Mesenchymal stem cell (in vitro differentiated cells and primary cell): ENCODE measurements at regions not wholly inside any gene's neighbourhood (a gene's known extent, or its start where the extent isn't known, plus 50 kb on each side); places are given as distances from the start of the nearest gene placed in this dataset.

Source experiments
- DNase-seq: peaks from one replicate; pipeline ENCODE4 v3.0.0-alpha.2; 2013
- H2AFZ ChIP-seq: one replicate; pipeline ENCODE4 v1.6.1; 2013; ENCODE audit warnings: low read depth, mild to moderate bottlenecking, control low read depth, inconsistent platforms, low read length, moderate library complexity
- H2AK5ac ChIP-seq: 2 replicates; pipeline ENCODE4 v1.6.1; 2013; ENCODE audit warnings: low read length, moderate library complexity, mild to moderate bottlenecking, inconsistent platforms; ENCODE audit not compliant: severe bottlenecking
- H2BK120ac ChIP-seq: one replicate; pipeline ENCODE4 v1.6.1; 2013; ENCODE audit warnings: low read depth, mild to moderate bottlenecking, inconsistent platforms, low read length, moderate library complexity
- H2BK12ac ChIP-seq, 2 experiments: one replicate each; pipeline ENCODE4 v1.6.1; 2013; ENCODE audit warnings: inconsistent platforms in 2 of 2, low read length in 2 of 2, mild to moderate bottlenecking in 2 of 2, moderate library complexity in 2 of 2, control low read depth in 1 of 2
- H2BK15ac ChIP-seq: one replicate; pipeline ENCODE4 v1.6.1; 2013; ENCODE audit warnings: mild to moderate bottlenecking, low read depth, inconsistent platforms; ENCODE audit not compliant: poor library complexity, severe bottlenecking
- H2BK5ac ChIP-seq: 2 replicates; pipeline ENCODE4 v1.6.1; 2013; ENCODE audit warnings: low read depth, mild to moderate bottlenecking, low read length, control low read depth, inconsistent platforms; ENCODE audit not compliant: poor library complexity, severe bottlenecking
- H3K14ac ChIP-seq, 2 experiments: one replicate each; pipeline ENCODE4 v1.6.1; 2013; ENCODE audit warnings: inconsistent platforms in 2 of 2, low read length in 2 of 2, control low read depth in 1 of 2, mild to moderate bottlenecking in 1 of 2, moderate library complexity in 1 of 2
- H3K18ac ChIP-seq, 2 experiments: one replicate each; pipeline ENCODE4 v1.6.1; 2013; ENCODE audit warnings: inconsistent platforms in 2 of 2, low read length in 2 of 2, control low read depth in 1 of 2, low read depth in 1 of 2, mild to moderate bottlenecking in 1 of 2
- H3K23ac ChIP-seq, 2 experiments: one replicate each; pipeline ENCODE4 v1.6.1; 2013; ENCODE audit warnings: inconsistent platforms in 2 of 2, low read length in 2 of 2, mild to moderate bottlenecking in 2 of 2, moderate library complexity in 2 of 2, control low read depth in 1 of 2
- H3K27ac ChIP-seq: 2 replicates; pipeline ENCODE4 v1.5.1; 2013; ENCODE audit warnings: mild to moderate bottlenecking, moderate library complexity, low read length, control low read depth, inconsistent platforms; ENCODE audit not compliant: poor library complexity, severe bottlenecking
- H3K27me3 ChIP-seq, 2 experiments: 2 replicates each; pipeline versions ENCODE4 v1.6.1 to v1.7.0; 2013; ENCODE audit warnings: low read length in 2 of 2, mild to moderate bottlenecking in 2 of 2, moderate library complexity in 2 of 2, control low read depth in 1 of 2, inconsistent platforms in 1 of 2; ENCODE audit not compliant: control insufficient read depth in 1 of 2, insufficient read depth in 1 of 2
- H3K36me3 ChIP-seq, 2 experiments: 2 replicates each; pipeline versions ENCODE4 v1.6.1 to v1.7.0; 2013; ENCODE audit warnings: low read length in 2 of 2, control low read depth in 1 of 2, inconsistent platforms in 1 of 2, low read depth in 1 of 2, mild to moderate bottlenecking in 1 of 2; ENCODE audit not compliant: insufficient read depth in 2 of 2, control insufficient read depth in 1 of 2
- H3K4ac ChIP-seq, 2 experiments: one replicate each; pipeline ENCODE4 v1.6.1; 2013; ENCODE audit warnings: inconsistent platforms in 2 of 2, low read length in 2 of 2, mild to moderate bottlenecking in 2 of 2, moderate library complexity in 2 of 2, control low read depth in 1 of 2, low read depth in 1 of 2
- H3K4me1 ChIP-seq: 2 replicates; pipeline ENCODE4 v1.6.1; 2013; ENCODE audit warnings: low read depth, low read length, control low read depth; ENCODE audit not compliant: control insufficient read depth, insufficient read depth
- H3K4me2 ChIP-seq: 2 replicates; pipeline ENCODE4 v1.6.1; 2013; ENCODE audit warnings: low read length, mild to moderate bottlenecking, inconsistent platforms; ENCODE audit not compliant: poor library complexity, severe bottlenecking
- H3K4me3 ChIP-seq, 2 experiments: 2 replicates each; pipeline versions ENCODE4 v1.5.1 to v1.7.0; 2013; ENCODE audit warnings: low read length in 2 of 2, mild to moderate bottlenecking in 2 of 2, control low read depth in 1 of 2, low read depth in 1 of 2; ENCODE audit not compliant: insufficient read depth in 1 of 2
- H3K79me1 ChIP-seq: replicated peaks from 2 replicates; pipeline ENCODE4 v1.6.1; 2013; ENCODE audit warnings: mild to moderate bottlenecking, control low read depth, low read length, inconsistent platforms; ENCODE audit not compliant: poor library complexity, severe bottlenecking
- H3K9ac ChIP-seq: 2 replicates; pipeline ENCODE4 v1.7.0; 2013; ENCODE audit warnings: mild to moderate bottlenecking, low read length, moderate library complexity
- H3K9me3 ChIP-seq: 2 replicates; pipeline ENCODE4 v1.7.0; 2013; ENCODE audit warnings: mild to moderate bottlenecking, low read length; ENCODE audit not compliant: control insufficient read depth
- H4K8ac ChIP-seq: one replicate; pipeline ENCODE4 v1.6.1; 2013; ENCODE audit warnings: inconsistent platforms, mild to moderate bottlenecking, low read length, moderate library complexity
- H4K91ac ChIP-seq: one replicate; pipeline ENCODE4 v1.6.1; 2013; ENCODE audit warnings: mild to moderate bottlenecking, low read length, inconsistent platforms
- WGBS: methylation state at CpG from one replicate; pipeline ENCODE4 v1.1.7; 2013; ENCODE audit warnings: mixed read lengths; 5-methylcytosine and 5-hydroxymethylcytosine counted together

- Histone ChIP-seq H3K4me3 (no peak overlapping the region), H3K9ac (no peak overlapping the region), H2BK15ac (no peak overlapping the region), H3K4me1 (no peaks in the 10 kb centered on the region), H2AFZ (no peak overlapping the region), H3K18ac (no peak overlapping the region), H3K36me3 (no peaks in the 10 kb centered on the region), H3K23ac (no peak overlapping the region), H2AK5ac (no peak overlapping the region), H2BK12ac (no peak overlapping the region), H3K4ac (no peak overlapping the region), H3K14ac (no peak overlapping the region), H3K4me2 (no peak overlapping the region), H3K27ac (no peak overlapping the region), H3K9me3 (no peaks in the 10 kb centered on the region), H2BK5ac (no peak overlapping the region), H2BK120ac (no peak overlapping the region), H4K91ac (no peak overlapping the region), H3K79me1 (no peaks in the 10 kb centered on the region), H3K27me3 (no peaks in the 10 kb centered on the region), H4K8ac (no peak overlapping the region)
- 91% methylated on average over 5 of the region's 8 CpGs for WGBS
- no peak for DNase-seq
Observed at GRCh38 chr3:177367788-177368187, 170.5 kb upstream of the TBL1XR1 start.

GRCh38 chr3:177370246-177370822 is 173.1 kb upstream of the TBL1XR1 start:
- Histone ChIP-seq H3K4me3 (no peak overlapping the region), H3K79me1 (no peaks in the 10 kb centered on the region), H3K36me3 (no peaks in the 10 kb centered on the region), H4K8ac (no peak overlapping the region), H3K9me3 (no peaks in the 10 kb centered on the region), H3K27me3 (no peaks in the 10 kb centered on the region), H2BK5ac (no peak overlapping the region), H2AK5ac (no peak overlapping the region), H4K91ac (no peak overlapping the region), H3K4me2 (no peak overlapping the region), H3K23ac (no peak overlapping the region), H2BK15ac (no peak overlapping the region), H3K9ac (no peak overlapping the region), H3K14ac (no peak overlapping the region), H3K18ac (no peak overlapping the region), H2BK12ac (no peak overlapping the region), H3K4me1 (no peaks in the 10 kb centered on the region), H3K27ac (no peak overlapping the region), H2BK120ac (no peak overlapping the region), H2AFZ (no peak overlapping the region), H3K4ac (no peak overlapping the region)
- DNase-seq, result no peak
- 83% methylated on average over 1 of the region's 3 CpGs for WGBS

GRCh38 chr3:177371146-177371545 is 173.9 kb upstream of the TBL1XR1 start:
- no peak overlapping the region for H3K9ac ChIP-seq
- no peaks in the 10 kb centered on the region for H3K79me1 ChIP-seq
- no peak overlapping the region for H3K23ac ChIP-seq
- H2AK5ac ChIP-seq, result no peak overlapping the region
- no peak overlapping the region for H2BK15ac ChIP-seq
- H3K27me3 ChIP-seq, result no peaks in the 10 kb centered on the region
- no peaks in the 10 kb centered on the region for H3K36me3 ChIP-seq
- H4K8ac ChIP-seq, result no peak overlapping the region
- no peak overlapping the region for H3K4me2 ChIP-seq
- H3K4me3 ChIP-seq, result no peak overlapping the region
- no peak overlapping the region for H4K91ac ChIP-seq
- no peaks in the 10 kb centered on the region for H3K9me3 ChIP-seq
- no peak for DNase-seq
- H3K4ac ChIP-seq, result no peak overlapping the region
- H3K14ac ChIP-seq, result no peak overlapping the region
- H3K27ac ChIP-seq, result no peak overlapping the region
- H2BK12ac ChIP-seq, result no peak overlapping the region
- no peak overlapping the region for H2AFZ ChIP-seq
- H2BK5ac ChIP-seq, result no peak overlapping the region
- no peak overlapping the region for H3K18ac ChIP-seq
- H3K4me1 ChIP-seq, result no peaks in the 10 kb centered on the region
- no peak overlapping the region for H2BK120ac ChIP-seq

- H4K8ac ChIP-seq, result no peak overlapping the region
- H3K79me1 ChIP-seq, result no peaks in the 10 kb centered on the region
- no peak overlapping the region for H3K23ac ChIP-seq
- 29% methylated on average over 1 of the region's 2 CpGs for WGBS
- no peaks in the 10 kb centered on the region for H3K4me1 ChIP-seq
- no peak overlapping the region for H3K18ac ChIP-seq
- H4K91ac ChIP-seq, result no peak overlapping the region
- no peak overlapping the region for H2BK12ac ChIP-seq
- H3K9ac ChIP-seq, result no peak overlapping the region
- H3K36me3 ChIP-seq, result no peaks in the 10 kb centered on the region
- H2BK15ac ChIP-seq, result no peak overlapping the region
- no peak overlapping the region for H3K4me3 ChIP-seq
- H3K4ac ChIP-seq, result no peak overlapping the region
- H2BK5ac ChIP-seq, result no peak overlapping the region
- DNase-seq, result no peak
- no peak overlapping the region for H3K27ac ChIP-seq
- H2AFZ ChIP-seq, result no peak overlapping the region
- H2BK120ac ChIP-seq, result no peak overlapping the region
- H3K4me2 ChIP-seq, result no peak overlapping the region
- H3K27me3 ChIP-seq, result no peaks in the 10 kb centered on the region
- no peak overlapping the region for H2AK5ac ChIP-seq
- H3K9me3 ChIP-seq, result no peaks in the 10 kb centered on the region
- no peak overlapping the region for H3K14ac ChIP-seq
Observed at GRCh38 chr3:177371888-177372287, 174.6 kb upstream of the TBL1XR1 start.
